ENCODE measurements at regions not wholly inside any gene's neighbourhood (a gene's known extent, or its start where the extent isn't known, plus 50 kb on each side); places are given as distances from the start of the nearest gene placed in this dataset.

DNA sequence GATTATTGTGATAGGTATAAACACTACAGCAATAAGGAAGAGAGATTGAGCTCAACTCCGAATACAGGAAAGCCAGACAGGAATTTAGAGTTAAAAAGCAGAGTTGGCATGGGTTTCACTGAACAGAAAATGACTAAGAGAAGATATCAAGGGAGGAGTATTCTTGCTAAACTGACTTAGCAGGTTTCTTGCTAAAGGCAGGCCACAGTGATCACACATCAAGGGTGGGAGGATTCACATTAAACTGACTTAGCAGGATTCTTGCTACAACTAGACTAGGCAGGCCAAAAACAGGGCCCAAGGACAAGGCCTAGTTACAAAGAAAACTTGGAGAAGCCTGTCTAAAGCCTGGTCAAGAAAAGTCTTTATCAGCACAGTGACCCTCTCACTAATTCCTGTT lies 195.1 kb downstream of the MAGEB5 start:
- Histone ChIP-seq H3K36me3 (replicated peaks) (no peaks in the 10 kb centered on the region), H3K27ac (no peak overlapping the region), H3K4me3 (ENCODE audit: low read depth, low read length) (no peak overlapping the region), H3K27me3 (replicated peaks) (no peaks in the 10 kb centered on the region)
- in situ Hi-C loops (cut with HindIII; ENCODE audit: low pct_ligation_motif_present, low sequenced_read_pairs) = no loop called here
- no peak for DNase-seq
- TF ChIP-seq, protein P1, sequence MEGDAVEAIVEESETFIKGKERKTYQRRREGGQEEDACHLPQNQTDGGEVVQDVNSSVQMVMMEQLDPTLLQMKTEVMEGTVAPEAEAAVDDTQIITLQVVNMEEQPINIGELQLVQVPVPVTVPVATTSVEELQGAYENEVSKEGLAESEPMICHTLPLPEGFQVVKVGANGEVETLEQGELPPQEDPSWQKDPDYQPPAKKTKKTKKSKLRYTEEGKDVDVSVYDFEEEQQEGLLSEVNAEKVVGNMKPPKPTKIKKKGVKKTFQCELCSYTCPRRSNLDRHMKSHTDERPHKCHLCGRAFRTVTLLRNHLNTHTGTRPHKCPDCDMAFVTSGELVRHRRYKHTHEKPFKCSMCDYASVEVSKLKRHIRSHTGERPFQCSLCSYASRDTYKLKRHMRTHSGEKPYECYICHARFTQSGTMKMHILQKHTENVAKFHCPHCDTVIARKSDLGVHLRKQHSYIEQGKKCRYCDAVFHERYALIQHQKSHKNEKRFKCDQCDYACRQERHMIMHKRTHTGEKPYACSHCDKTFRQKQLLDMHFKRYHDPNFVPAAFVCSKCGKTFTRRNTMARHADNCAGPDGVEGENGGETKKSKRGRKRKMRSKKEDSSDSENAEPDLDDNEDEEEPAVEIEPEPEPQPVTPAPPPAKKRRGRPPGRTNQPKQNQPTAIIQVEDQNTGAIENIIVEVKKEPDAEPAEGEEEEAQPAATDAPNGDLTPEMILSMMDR (IDR thresholded peaks at IDR 0.05; ENCODE audit: low read depth, low read length, missing control alignments) = no peak

DNA sequence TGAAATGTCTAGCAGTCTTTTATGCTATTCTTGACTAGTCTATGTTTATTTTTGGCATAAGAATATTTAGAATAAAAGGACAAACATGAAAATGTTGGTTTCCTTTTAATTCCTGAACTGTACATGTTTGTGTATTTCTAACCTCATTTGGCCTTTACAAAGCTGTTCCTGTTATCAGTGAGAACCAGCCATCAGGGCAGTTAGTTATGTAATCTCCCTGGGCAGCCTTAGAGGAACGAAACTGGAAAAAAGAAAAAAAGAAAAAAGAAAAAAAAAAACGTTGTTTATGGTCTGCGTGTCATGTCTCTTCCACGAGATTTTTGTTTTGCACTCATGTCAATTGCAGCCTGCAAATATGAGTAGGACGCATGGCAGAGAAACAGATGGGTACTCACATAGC lies 193.7 kb downstream of the MAGEB5 start:
- no peak overlapping the region for H3K4me3 ChIP-seq (ENCODE audit: low read depth, low read length)
- TF ChIP-seq, protein P1 (IDR thresholded peaks at IDR 0.05; ENCODE audit: low read depth, low read length, missing control alignments) = no peak
- no peaks in the 10 kb centered on the region for H3K27me3 ChIP-seq (replicated peaks)
- in situ Hi-C loops (cut with HindIII; ENCODE audit: low pct_ligation_motif_present, low sequenced_read_pairs) = no loop called here
- no peaks in the 10 kb centered on the region for H3K36me3 ChIP-seq (replicated peaks)
- no peak overlapping the region for H3K27ac ChIP-seq
- no peak for DNase-seq

DNA sequence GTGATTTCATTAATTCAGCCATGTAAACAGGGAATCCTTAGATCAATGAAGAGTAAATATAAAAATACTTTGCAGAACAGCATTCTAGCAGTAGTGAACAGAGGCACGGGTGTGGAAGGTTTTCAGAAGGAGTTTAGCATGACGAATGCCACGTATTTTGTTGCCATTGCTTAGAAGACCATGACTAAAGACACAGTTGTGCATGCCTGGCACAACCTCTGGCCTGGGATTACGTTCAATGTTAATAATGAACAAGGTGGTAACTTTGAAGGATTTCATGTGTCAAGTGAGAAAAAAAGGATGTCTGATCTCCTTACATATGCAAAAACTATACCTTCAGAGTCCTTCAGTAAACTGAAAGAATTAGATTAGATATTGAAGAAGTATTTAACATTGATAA lies 171.9 kb downstream of the MAGEB5 start:
- DNase-seq = no peak
- in situ Hi-C loops (cut with HindIII; ENCODE audit: low pct_ligation_motif_present, low sequenced_read_pairs) = no loop called here
- no peak overlapping the region for H3K4me3 ChIP-seq (ENCODE audit: low read depth, low read length)
- H3K27ac ChIP-seq = no peak overlapping the region
- H3K27me3 ChIP-seq (replicated peaks) = no peaks in the 10 kb centered on the region
- TF ChIP-seq, protein P1 (IDR thresholded peaks at IDR 0.05; ENCODE audit: low read depth, low read length, missing control alignments) = no peak
- no peaks in the 10 kb centered on the region for H3K36me3 ChIP-seq (replicated peaks)

DNA sequence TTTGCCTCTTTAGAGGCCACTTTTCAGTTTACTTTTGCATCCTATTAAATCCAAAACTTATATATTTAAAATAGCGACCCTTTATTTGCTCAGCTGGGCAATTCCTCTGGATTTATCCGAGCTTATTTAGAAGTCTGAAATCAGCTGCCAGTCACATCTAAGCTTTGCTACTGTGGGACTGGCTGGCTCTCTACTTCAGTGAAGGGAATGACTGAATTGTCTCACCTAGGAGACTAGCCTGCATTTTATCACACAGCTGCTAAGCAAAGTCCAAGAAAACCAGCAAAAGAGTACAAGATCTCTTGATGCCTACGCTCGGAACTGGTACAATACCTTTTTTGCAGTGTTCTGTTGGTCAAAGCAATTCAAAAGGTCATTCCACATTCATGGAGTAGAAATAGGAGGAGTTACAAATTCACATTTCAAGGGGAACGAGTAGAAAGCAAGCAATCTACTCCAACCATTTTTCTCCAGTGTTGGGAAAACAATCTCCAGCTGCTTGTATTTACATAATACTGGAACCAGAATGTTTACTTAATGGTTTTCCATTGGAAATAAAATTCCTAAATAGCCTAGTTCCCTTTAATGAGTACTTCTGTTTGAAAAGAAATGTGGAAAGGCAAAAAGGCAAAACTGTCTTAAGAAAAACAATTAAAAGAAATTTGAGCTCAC lies 160.2 kb downstream of the MAGEB5 start:
- TF ChIP-seq, protein P1 (IDR thresholded peaks at IDR 0.05; ENCODE audit: low read depth, low read length, missing control alignments) = no peak
- Histone ChIP-seq H3K4me3 (ENCODE audit: low read depth, low read length) (no peak overlapping the region), H3K36me3 (replicated peaks) (no peaks in the 10 kb centered on the region), H3K27me3 (replicated peaks) (no peaks in the 10 kb centered on the region), H3K27ac (no peak overlapping the region)
- DNase-seq = no peak
- in situ Hi-C loops (cut with HindIII; ENCODE audit: low pct_ligation_motif_present, low sequenced_read_pairs) = no loop called here

DNA sequence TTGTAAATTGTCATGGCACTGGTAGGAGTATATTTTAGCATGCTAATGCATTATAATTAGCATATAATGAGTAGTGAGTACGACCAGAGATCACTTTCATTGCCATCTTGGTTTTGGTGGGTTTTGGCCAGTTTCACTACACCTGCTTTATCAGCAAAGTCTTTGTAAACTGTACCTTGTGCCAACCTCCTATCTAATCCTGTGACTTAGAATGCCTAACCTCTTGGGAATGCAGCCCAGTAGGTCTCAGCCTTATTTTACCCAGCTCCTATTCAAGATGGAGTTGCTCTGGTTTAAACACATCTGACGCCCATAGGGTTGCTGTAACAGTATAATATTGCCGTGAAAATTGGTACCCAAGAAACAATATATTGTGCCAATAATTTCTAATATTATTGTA lies 159.4 kb downstream of the MAGEB5 start:
- Histone ChIP-seq H3K27me3 (replicated peaks) (no peaks in the 10 kb centered on the region), H3K4me3 (ENCODE audit: low read depth, low read length) (no peak overlapping the region), H3K27ac (no peak overlapping the region), H3K36me3 (replicated peaks) (no peaks in the 10 kb centered on the region)
- TF ChIP-seq, protein P1 (IDR thresholded peaks at IDR 0.05; ENCODE audit: low read depth, low read length, missing control alignments) = no peak
- no peak for DNase-seq
- in situ Hi-C loops (cut with HindIII; ENCODE audit: low pct_ligation_motif_present, low sequenced_read_pairs) = no loop called here

DNA sequence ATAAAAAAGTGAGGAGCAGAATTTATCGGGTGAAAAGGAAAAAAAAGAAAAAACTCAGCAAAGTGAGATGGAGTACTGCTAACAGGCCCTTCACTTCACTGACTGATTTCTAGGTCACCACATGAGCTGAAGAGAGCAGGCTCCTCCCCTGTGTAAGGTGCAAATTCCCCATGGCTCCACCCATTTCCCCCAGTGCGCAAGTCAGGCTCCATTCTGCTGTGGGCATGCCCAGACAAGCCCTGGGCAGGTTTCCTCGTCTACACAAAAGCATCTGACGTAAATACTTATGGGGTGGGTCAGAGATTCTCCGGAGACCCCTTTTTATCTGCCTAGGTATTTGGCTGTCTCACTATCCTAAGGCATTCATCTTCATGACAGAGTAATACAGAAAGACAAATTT lies 157.9 kb downstream of the MAGEB5 start:
- no peaks in the 10 kb centered on the region for H3K27me3 ChIP-seq (replicated peaks)
- DNase-seq = no peak
- no peak overlapping the region for H3K27ac ChIP-seq
- in situ Hi-C loops (cut with HindIII; ENCODE audit: low pct_ligation_motif_present, low sequenced_read_pairs) = no loop called here
- TF ChIP-seq, protein P1 (IDR thresholded peaks at IDR 0.05; ENCODE audit: low read depth, low read length, missing control alignments) = no peak
- H3K4me3 ChIP-seq (ENCODE audit: low read depth, low read length) = no peak overlapping the region
- H3K36me3 ChIP-seq (replicated peaks) = no peaks in the 10 kb centered on the region

All from brain microvascular endothelial cell (primary cell).